ENCODE measurements at regions not wholly inside any gene's neighbourhood (a gene's known extent, or its start where the extent isn't known, plus 50 kb on each side); places are given as distances from the start of the nearest gene placed in this dataset.

DNA sequence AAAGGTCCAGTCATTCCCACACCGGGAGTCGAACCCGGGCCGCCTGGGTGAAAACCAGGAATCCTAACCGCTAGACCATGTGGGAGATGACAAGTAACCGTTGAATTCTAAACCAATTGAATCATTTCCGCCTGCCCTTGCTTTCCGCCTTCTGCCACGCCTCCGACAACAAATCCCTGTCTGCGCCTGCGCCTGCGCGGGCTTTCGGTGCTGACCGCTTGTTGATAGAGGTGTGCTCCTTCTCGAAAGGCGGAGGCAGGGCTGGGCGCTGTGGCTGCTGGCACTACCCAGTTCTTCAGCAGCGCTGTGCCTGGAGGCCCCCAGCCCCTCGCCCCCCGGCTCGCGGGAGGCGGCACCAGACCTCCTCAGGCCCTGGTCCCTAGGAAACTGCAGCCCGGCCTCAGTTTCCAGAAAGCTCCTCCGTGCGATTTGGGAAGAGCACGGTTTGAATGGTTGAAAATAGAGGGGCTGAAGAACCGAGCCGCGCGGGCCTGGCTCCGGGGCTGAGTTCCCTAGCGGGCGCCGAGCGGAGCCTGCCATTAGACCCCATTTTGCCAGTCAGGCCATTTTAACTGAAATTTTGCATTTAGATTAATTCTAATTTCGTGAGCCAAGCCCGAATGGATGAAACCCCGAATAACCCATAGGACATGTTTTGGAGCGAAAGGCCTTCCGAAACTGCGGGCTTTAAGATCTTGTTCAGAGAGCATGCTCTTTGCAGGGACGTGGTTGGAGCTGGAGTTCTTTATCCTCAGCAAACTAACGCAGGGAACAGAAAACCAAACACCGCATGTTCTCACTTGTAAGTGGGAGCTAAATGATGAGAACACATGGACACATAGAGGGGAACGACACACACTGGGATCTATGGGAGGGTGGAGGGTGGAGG lies 219.3 kb upstream of the ATP10A start:
- TF ChIP-seq CTCF (IDR thresholded peaks at IDR 0.05) (peak in 2 of 4 experiments; percentile 4 to 17), POLR2A (IDR thresholded peaks at IDR 0.05) (peak; percentile 93), POLR2AphosphoS5 (IDR thresholded peaks at IDR 0.05) (peak; percentile 99)

All from prostate gland (tissue), 2 donors.